ENCODE measurements at regions not wholly inside any gene's neighbourhood (a gene's known extent, or its start where the extent isn't known, plus 50 kb on each side); places are given as distances from the start of the nearest gene placed in this dataset.

DNA sequence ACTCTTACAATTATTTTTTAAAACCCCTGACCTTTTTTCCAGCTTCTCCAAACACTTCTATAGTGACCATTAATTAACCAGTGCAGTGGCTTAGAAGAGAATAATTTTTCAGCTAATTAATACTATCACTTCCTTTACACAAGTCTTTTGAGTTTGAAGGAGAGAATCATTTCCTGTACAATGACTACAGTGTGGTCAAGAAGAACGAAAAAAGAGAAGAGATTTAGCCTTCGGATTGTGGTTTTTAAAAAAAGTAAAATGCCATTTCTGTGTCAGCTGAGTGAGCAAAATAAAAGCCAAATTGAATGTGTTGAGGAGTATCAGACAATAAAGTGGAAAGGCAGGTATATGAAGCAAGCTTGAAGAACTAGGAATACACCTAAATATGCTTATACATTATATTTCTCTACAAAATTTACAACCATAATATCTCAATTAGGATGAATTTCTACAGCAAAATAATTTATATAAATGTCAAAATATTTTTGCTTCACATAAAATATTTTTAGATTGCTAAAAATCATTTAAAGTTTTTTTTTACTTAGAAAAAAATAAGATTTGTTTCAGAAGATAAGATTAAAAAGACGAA lies 1155.2 kb upstream of the CNTN5 start:
- no peak for TF ChIP-seq POLR2A (IDR thresholded peaks at IDR 0.05)
- TF ChIP-seq, protein P1, sequence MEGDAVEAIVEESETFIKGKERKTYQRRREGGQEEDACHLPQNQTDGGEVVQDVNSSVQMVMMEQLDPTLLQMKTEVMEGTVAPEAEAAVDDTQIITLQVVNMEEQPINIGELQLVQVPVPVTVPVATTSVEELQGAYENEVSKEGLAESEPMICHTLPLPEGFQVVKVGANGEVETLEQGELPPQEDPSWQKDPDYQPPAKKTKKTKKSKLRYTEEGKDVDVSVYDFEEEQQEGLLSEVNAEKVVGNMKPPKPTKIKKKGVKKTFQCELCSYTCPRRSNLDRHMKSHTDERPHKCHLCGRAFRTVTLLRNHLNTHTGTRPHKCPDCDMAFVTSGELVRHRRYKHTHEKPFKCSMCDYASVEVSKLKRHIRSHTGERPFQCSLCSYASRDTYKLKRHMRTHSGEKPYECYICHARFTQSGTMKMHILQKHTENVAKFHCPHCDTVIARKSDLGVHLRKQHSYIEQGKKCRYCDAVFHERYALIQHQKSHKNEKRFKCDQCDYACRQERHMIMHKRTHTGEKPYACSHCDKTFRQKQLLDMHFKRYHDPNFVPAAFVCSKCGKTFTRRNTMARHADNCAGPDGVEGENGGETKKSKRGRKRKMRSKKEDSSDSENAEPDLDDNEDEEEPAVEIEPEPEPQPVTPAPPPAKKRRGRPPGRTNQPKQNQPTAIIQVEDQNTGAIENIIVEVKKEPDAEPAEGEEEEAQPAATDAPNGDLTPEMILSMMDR (IDR thresholded peaks at IDR 0.05) = no peak

DNA sequence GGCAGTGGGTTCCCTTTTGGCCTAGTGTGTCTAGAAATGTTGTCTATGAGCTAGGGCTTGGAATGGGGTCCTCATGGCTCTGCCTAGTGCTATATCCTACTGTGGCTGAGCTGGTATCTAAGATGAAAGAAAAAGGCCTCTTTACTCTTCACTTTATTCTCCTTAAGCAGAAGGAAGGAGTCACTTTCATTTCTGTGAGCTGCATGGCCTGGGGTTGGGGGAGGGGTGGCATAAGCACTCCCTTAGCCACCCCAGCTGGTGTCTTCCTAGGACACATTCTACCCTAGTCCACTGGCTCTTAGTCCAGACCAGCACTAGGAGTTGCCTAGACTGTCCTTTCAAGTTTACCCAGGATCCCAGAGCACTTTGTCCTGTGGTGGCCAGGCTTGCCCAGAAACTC lies 1148.9 kb upstream of the CNTN5 start:
- no peak overlapping the region for H3K27ac ChIP-seq
- no peaks in the 10 kb centered on the region for H3K4me1 ChIP-seq
- no peaks in the 10 kb centered on the region for H3K36me3 ChIP-seq
- TF ChIP-seq, protein P1 (IDR thresholded peaks at IDR 0.05) = no peak
- no peak for TF ChIP-seq POLR2A (IDR thresholded peaks at IDR 0.05)
- no peaks in the 10 kb centered on the region for H3K27me3 ChIP-seq
- H3K9me3 ChIP-seq = no peaks in the 10 kb centered on the region
- H3K4me3 ChIP-seq (replicated peaks in 1 of 3) = no peak overlapping the region
- DNase-seq = no peak
- intact Hi-C loops (cut with DNase I) = no loop called here

More for the DNA sequence above, 1155.2 kb upstream of the CNTN5 start:
- no peaks in the 10 kb centered on the region for H3K4me1 ChIP-seq
- no peak overlapping the region for H3K4me3 ChIP-seq (replicated peaks in 1 of 3)
- H3K9me3 ChIP-seq = no peaks in the 10 kb centered on the region
- intact Hi-C loops (cut with DNase I) = no loop called here
- no peaks in the 10 kb centered on the region for H3K27me3 ChIP-seq
- DNase-seq = no peak
- 68 to 73% methylated on average over 3 of the region's 3 CpGs for WGBS, 2 donors
- no peaks in the 10 kb centered on the region for H3K36me3 ChIP-seq
- H3K27ac ChIP-seq = no peak overlapping the region

DNA sequence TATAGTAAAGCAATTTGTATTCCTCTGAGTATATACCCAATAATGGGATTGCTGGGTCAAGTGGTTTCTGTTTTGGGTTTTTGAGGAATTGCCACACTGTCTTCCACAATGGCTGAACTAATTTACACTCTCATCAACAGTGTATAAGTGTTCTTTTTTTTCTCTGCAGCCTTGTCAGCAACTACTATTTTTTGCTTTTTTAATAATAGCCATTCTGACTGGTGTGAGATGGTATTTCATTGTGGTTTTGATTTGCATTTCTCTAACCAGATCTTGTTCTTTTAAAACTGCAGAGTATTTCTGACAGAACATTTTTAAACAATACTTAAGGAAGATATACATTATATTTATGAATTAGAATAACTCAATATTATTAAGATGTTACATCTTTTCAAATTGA lies 1140.5 kb upstream of the CNTN5 start:
- H3K4me3 ChIP-seq (replicated peaks in 1 of 3) = no peak overlapping the region
- TF ChIP-seq, protein P1 (IDR thresholded peaks at IDR 0.05) = no peak
- no peak for TF ChIP-seq POLR2A (IDR thresholded peaks at IDR 0.05)
- H3K27me3 ChIP-seq = no peaks in the 10 kb centered on the region
- H3K9me3 ChIP-seq = no peaks in the 10 kb centered on the region
- no peak for DNase-seq
- H3K4me1 ChIP-seq = no peaks in the 10 kb centered on the region
- H3K27ac ChIP-seq = no peak overlapping the region
- no peaks in the 10 kb centered on the region for H3K36me3 ChIP-seq
- intact Hi-C loops (cut with DNase I) = no loop called here

DNA sequence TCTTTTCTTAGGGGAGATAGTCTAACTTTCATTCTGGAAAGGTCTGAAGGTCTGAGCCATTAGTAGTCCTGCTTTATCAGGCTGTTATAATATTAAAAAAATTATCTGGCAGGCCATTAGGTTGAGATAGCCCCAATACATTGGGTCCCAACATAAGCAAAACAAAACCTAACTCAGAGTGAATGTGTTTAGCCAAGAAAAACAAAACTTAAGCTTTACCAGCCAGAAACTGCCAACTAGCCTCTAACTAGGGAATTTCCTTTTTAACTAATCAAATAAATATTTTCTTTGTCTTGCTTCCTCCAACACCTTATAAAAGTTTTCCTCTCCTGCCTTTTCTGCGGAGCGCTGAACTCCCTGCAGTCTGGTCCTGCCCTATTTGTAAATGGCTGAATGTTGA lies 1137.7 kb upstream of the CNTN5 start:
- intact Hi-C loops (cut with DNase I) = no loop called here
- TF ChIP-seq, protein P1 (IDR thresholded peaks at IDR 0.05) = no peak
- TF ChIP-seq POLR2A (IDR thresholded peaks at IDR 0.05) = no peak
- Histone ChIP-seq H3K4me3 (replicated peaks in 1 of 3) (no peak overlapping the region), H3K9me3 (no peaks in the 10 kb centered on the region), H3K4me1 (no peaks in the 10 kb centered on the region), H3K27me3 (no peaks in the 10 kb centered on the region), H3K27ac (no peak overlapping the region), H3K36me3 (no peaks in the 10 kb centered on the region)
- 70 to 73% methylated on average over 2 of the region's 2 CpGs for WGBS, 2 donors
- DNase-seq = no peak

DNA sequence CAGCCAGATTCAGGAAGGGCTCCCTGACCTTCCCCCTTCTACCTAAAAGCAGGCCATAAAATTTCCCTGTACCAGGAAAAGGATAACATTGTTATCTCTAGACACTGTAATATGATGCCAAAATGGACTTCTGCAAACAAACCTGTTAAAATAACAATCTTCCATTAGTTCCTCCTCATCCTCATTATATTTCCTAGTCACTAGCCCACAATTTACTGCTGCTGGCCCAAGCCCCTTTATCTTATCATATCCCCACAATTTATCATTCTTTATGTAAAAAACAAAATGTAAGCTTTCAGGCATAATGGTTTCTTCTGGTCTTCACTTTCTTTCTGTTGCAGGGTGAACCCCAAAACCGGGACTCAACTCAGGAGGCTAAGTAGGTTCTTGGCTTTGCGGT lies 1132.1 kb upstream of the CNTN5 start:
- no peaks in the 10 kb centered on the region for H3K4me1 ChIP-seq
- H3K4me3 ChIP-seq (replicated peaks in 1 of 3) = no peak overlapping the region
- intact Hi-C loops (cut with DNase I) = no loop called here
- 93 to 94% methylated on average over 2 of the region's 2 CpGs for WGBS, 2 donors
- H3K27ac ChIP-seq = no peak overlapping the region
- H3K9me3 ChIP-seq = no peaks in the 10 kb centered on the region
- no peak for TF ChIP-seq POLR2A (IDR thresholded peaks at IDR 0.05)
- TF ChIP-seq, protein P1 (IDR thresholded peaks at IDR 0.05) = no peak
- H3K27me3 ChIP-seq = no peaks in the 10 kb centered on the region
- H3K36me3 ChIP-seq = no peaks in the 10 kb centered on the region
- no peak for DNase-seq
